Spinal cord (tissue), 9 donors: ENCODE measurements at regions not wholly inside any gene's neighbourhood (a gene's known extent, or its start where the extent isn't known, plus 50 kb on each side); places are given as distances from the start of the nearest gene placed in this dataset.
A peak's percentile ranks its signal among the peaks of the same experiment; 100 is the strongest.

ENCODE experiments used
- DNase-seq, 6 donors: peaks; one replicate each; pipeline versions ENCODE4 v3.0.0 to v3.0.0-alpha.2; 2013 to 2015; ENCODE audit warnings: low spot score in 6 of 6, low read depth in 4 of 6
- H3K27ac ChIP-seq: one replicate; pipeline ENCODE4 v1.5.1; 2013; ENCODE audit warnings: low read depth, low read length, control low read depth
- H3K27me3 ChIP-seq: one replicate; pipeline ENCODE4 v1.6.1; 2013; ENCODE audit warnings: low read length; ENCODE audit not compliant: control insufficient read depth, insufficient read depth
- H3K36me3 ChIP-seq: one replicate; pipeline ENCODE4 v1.6.1; 2013; ENCODE audit warnings: low read length; ENCODE audit not compliant: control insufficient read depth, insufficient read depth
- H3K4me1 ChIP-seq: one replicate; pipeline ENCODE4 v1.6.1; 2013; ENCODE audit warnings: low read length; ENCODE audit not compliant: control insufficient read depth, insufficient read depth
- H3K4me3 ChIP-seq: one replicate; pipeline ENCODE4 v1.5.1; 2013; ENCODE audit warnings: low read depth, low read length, control low read depth
- H3K9me3 ChIP-seq: one replicate; pipeline ENCODE4 v1.6.1; 2013; ENCODE audit warnings: low read length; ENCODE audit not compliant: control insufficient read depth, insufficient read depth
- WGBS: methylation state at CpG from one replicate; pipeline ENCODE4 v1.1.5; 2013; ENCODE audit warnings: missing lambda C conversion rate; ENCODE audit not compliant: insufficient coverage; 5-methylcytosine and 5-hydroxymethylcytosine counted together
- donor health status: healthy.

DNA sequence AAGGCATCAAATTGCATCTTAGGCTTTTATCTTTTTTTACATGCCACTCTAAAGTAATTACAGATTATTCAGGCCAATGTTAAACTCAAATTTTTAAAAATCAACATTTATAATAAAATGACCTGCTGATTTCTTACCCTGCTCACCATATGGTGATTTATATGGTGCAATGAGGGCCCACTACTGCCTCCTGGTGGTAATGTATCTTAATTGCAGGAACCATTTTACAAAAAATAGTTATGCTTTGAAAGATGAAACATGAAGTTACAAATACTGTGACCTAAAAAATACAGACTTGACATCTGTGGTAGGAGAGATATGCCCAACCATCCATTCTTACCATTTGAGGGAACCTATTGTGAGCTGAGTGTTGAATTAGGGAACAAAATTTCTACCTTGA, 292.6 kb upstream of the TAS2R1 start:
- Histone ChIP-seq H3K27me3 (no peaks in the 10 kb centered on the region), H3K4me1 (no peaks in the 10 kb centered on the region), H3K4me3 (no peak overlapping the region), H3K27ac (no peak overlapping the region), H3K9me3 (no peaks in the 10 kb centered on the region), H3K36me3 (no peaks in the 10 kb centered on the region)
- DNase-seq = no peak

DNA sequence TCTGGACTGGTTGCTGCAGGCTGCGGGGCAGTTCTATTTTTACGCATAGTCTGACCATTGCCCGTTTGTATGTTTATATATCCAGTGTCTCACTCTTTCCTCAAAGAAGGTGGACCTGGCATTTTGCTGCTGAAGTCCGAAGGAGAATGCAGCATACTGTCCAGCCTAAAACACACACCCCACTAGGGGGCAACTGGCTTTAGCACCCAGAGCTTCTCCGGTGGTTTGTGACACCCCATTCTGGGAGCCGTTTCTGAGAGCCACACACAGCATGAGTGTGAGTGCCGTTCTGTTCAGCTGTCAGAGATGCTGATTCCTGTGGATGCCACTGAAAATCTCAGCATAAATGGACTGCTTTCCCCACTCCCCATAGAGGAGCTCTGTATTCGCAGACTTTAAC, 290.5 kb upstream of the TAS2R1 start:
- Histone ChIP-seq H3K9me3 (no peaks in the 10 kb centered on the region), H3K27ac (no peak overlapping the region), H3K4me3 (no peak overlapping the region), H3K36me3 (no peaks in the 10 kb centered on the region), H3K27me3 (no peaks in the 10 kb centered on the region), H3K4me1 (no peaks in the 10 kb centered on the region)
- DNase-seq = no peak
- WGBS = 82% methylated on average over 8 of the region's 8 CpGs

DNA sequence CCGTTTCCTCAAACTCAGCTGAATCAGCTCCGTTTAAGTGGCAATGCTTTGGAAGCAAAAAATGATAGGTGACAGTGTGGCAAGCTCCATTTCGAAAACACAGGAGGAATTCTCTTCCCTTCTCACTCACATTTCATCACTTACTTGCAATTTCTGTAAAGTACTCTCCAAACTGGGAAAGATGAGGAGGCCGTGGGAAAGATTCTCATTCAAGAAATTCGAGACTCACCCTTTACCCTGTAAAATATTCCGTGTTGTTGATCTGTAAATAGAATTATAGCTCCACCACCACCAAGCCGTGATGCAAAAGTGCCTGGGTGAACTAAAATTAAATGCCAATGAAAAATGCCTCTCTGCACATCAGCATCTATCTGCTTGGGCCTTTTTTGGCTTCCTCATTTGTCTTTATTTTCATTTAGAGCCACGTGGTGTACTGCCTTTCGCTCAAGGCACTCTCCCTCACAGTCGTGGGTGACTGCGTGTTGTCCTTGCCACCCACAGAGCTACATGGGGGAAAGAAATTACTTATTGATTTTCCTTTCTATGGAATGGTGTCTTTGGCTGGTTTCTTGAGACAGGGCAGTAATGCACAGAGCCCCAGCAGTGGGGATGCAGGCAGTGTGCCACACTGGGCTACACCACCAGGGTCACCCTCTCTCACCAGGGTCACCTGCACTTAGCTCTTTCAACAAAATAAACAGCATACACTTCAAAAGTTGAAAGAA, 289.3 kb upstream of the TAS2R1 start:
- WGBS = 71% methylated on average over 2 of the region's 11 CpGs
- Histone ChIP-seq H3K27ac (no peak overlapping the region), H3K4me3 (no peak overlapping the region), H3K36me3 (no peaks in the 10 kb centered on the region), H3K27me3 (no peaks in the 10 kb centered on the region), H3K4me1 (no peaks in the 10 kb centered on the region), H3K9me3 (no peaks in the 10 kb centered on the region)
- peak in 2 of 6 donors; percentile 33 to 65 for DNase-seq

DNA sequence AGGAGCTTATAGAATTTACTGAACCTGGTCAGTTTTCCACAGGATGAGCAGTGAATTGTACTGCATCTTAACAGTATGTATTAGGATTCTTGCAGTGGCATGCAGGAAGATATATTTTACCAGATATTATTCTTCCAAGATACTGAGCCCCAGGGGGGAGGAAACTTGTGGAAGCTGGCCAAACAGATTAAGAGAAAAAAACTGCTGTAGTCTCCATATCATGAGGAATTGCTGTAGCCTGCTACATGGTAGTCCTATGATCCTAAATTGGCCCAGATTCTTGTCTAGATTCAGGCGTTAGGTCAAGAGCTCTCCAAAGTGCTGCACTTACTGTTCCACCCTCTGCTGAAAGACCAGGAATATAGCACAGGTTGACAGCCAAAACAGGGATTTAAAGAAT, 275.5 kb upstream of the TAS2R1 start:
- WGBS = no CpG with 5 or more reads among the region's 1 CpG

DNA sequence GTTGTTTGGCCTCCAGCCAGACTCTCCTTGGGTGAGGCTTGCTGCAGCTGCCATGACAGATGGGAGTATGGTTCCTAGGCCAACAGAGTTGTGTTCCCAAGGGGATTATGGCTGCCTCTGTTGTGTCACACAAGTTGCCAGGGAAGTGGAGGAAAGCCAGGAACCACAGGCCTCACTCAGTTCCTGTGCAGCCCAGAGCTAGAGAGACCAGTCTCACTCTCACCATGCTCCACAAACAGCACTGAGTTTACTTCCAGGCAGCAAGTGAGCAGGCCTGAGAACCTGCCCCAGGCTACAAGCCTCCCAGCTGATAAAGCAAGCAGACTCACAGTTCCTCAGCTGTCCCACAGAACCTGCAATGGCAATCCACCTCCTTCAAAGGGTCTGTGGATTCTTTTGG, 273.6 kb upstream of the TAS2R1 start:
- Histone ChIP-seq H3K36me3 (no peaks in the 10 kb centered on the region), H3K27me3 (no peaks in the 10 kb centered on the region), H3K4me1 (no peaks in the 10 kb centered on the region), H3K9me3 (no peaks in the 10 kb centered on the region), H3K27ac (no peak overlapping the region), H3K4me3 (no peak overlapping the region)
- no peak for DNase-seq

More for the DNA sequence above, 275.5 kb upstream of the TAS2R1 start:
- no peaks in the 10 kb centered on the region for H3K36me3 ChIP-seq
- DNase-seq = no peak
- H3K9me3 ChIP-seq = no peaks in the 10 kb centered on the region
- no peaks in the 10 kb centered on the region for H3K4me1 ChIP-seq
- H3K27me3 ChIP-seq = no peaks in the 10 kb centered on the region
- no peak overlapping the region for H3K27ac ChIP-seq
- H3K4me3 ChIP-seq = no peak overlapping the region

DNA sequence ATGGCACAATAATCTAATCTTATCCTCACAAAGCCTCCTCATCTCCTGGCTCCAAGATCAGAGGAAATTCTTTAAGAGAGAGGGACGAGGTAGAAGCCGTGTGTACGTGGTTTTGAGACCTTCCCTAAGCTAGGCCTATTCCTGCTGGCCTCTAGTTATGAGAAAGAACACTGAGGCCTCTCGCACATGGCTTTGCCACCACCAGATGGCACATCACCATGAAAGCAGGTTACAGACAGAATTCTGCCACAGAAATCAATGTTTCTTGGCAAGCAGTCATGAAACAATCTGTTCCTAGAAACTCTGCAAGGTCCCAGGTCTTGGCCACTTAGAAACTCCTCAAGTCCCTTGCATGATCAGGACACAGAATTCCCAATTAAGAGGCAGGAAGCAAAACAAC, 268.2 kb upstream of the TAS2R1 start:
- Histone ChIP-seq H3K4me1 (no peaks in the 10 kb centered on the region), H3K4me3 (no peak overlapping the region), H3K36me3 (no peaks in the 10 kb centered on the region), H3K9me3 (peaks cover 2% of the 10 kb centered on the region), H3K27ac (no peak overlapping the region), H3K27me3 (no peaks in the 10 kb centered on the region)
- peak in 2 of 6 donors; percentile 35 to 47 for DNase-seq
- 50% methylated on average over 4 of the region's 4 CpGs for WGBS

DNA sequence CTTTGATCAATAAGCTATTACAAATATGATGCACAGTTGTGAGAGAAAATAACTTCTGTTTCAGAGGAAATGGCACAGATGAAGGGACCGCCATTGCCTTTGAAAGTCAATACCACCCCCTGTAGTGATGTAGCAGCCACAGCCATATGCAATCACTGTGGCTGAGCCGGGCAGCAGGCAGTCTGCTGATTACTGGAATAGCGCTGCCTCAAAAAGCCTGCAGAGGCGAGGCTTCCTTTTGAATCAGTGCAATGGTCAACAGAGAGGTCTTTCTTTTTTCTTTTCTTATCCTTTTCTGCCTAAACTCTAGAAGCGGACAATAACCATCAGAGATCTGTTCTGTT, 265.1 kb upstream of the TAS2R1 start:
- no peaks in the 10 kb centered on the region for H3K27me3 ChIP-seq
- H3K9me3 ChIP-seq = peaks cover 2% of the 10 kb centered on the region
- 46% methylated on average over 5 of the region's 5 CpGs for WGBS
- peak in 1 of 6 donors; percentile 26 for DNase-seq
- H3K36me3 ChIP-seq = no peaks in the 10 kb centered on the region
- no peak overlapping the region for H3K4me3 ChIP-seq
- no peak overlapping the region for H3K27ac ChIP-seq
- H3K4me1 ChIP-seq = no peaks in the 10 kb centered on the region

DNA sequence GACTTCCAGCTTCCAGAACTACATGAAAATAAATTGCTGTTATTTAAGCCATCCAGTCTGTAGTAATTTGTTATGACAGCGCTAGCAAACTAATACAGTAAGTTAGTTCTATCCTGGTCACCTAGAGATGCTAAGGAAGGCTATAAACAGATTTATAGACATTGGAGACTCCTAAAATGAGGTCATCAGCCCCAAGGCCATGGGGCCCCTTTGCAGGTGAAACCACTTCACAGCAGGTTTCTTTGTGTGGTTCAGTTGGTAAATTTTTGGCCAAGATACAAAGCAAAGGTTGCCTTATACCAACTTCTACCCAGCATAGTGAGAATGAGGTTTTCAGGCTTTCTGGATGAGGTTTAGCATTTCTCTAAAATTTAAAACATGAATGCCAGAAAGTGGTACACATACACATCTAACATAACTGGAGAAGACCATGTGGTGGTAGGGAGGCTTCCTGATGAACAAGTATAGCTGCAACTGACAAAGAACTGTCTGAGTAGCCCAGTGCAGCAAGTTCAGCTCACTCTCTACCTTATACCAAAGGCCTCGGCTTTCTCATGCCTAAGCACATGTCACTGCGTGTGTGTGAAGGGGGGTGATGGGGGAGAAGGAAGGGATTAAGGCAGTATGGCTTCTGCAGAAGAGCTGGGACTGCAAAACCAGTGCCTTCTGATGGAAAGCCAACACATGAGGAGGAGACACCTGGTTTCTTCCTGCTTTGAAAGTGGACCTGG, 264.6 kb upstream of the TAS2R1 start:
- Histone ChIP-seq H3K4me1 (no peaks in the 10 kb centered on the region), H3K9me3 (peaks cover 2% of the 10 kb centered on the region), H3K27ac (no peak overlapping the region), H3K4me3 (no peak overlapping the region), H3K27me3 (no peaks in the 10 kb centered on the region), H3K36me3 (no peaks in the 10 kb centered on the region)
- WGBS = no CpG with 5 or more reads among the region's 3 CpGs
- DNase-seq = no peak

DNA sequence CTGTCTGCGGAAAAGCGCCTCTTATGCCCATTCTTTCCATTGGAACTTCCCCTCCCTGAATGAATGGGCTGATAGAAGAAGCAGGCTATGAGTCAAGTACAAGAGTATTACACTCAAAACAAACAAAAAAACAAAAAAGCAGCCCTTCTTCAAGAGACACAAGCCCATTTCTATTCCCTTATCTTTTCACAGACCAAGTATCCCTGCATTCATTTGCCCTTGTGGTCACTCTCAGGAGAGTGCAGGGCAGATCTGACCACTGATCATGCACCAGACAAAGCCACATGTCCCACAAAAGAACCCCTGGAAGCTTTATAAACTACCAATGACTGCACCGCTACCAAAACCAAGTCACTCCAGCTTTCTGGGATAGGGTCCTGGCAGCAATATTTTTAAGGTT, 262.5 kb upstream of the TAS2R1 start:
- Histone ChIP-seq H3K36me3 (no peaks in the 10 kb centered on the region), H3K4me1 (no peaks in the 10 kb centered on the region), H3K27me3 (no peaks in the 10 kb centered on the region), H3K4me3 (no peak overlapping the region), H3K27ac (no peak overlapping the region), H3K9me3 (peaks cover 2% of the 10 kb centered on the region)
- DNase-seq = no peak
- WGBS = 90% methylated on average over 1 of the region's 3 CpGs

DNA sequence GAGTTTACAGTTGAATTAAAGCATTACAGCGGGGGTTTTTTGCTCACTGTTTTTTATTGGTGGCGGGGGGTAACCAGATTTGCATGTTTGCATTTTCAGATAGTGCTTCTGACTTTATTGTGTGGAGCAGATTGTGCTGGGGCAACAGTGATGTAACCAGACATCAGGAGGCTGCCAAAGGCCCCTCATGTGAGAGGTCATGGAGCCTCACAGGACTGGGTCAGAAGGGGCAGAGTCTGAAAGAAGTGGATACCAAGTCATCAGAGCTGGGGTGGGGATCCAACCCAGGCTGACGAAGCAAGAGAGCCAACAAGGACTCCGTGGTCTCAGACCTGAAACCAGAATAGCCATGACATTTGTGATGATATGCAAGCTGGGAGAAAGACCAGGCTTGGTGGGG, 259.4 kb upstream of the TAS2R1 start:
- no peak overlapping the region for H3K27ac ChIP-seq
- no peaks in the 10 kb centered on the region for H3K36me3 ChIP-seq
- no peak overlapping the region for H3K4me3 ChIP-seq
- peaks cover 1% of the 10 kb centered on the region for H3K9me3 ChIP-seq
- H3K4me1 ChIP-seq = no peaks in the 10 kb centered on the region
- no peak for DNase-seq
- 88% methylated on average over 4 of the region's 4 CpGs for WGBS
- no peaks in the 10 kb centered on the region for H3K27me3 ChIP-seq
